HUDEP-2 (cell line): ENCODE measurements at regions not wholly inside any gene's neighbourhood (a gene's known extent, or its start where the extent isn't known, plus 50 kb on each side); places are given as distances from the start of the nearest gene placed in this dataset.
A peak's percentile ranks its signal among the peaks of the same experiment; 100 is the strongest.

ENCODE experiments used
- DNase-seq, 76 experiments: peaks; one replicate each; lab custom pipeline; 2025; ENCODE audit not compliant: unreplicated experiment in 76 of 76; lab: John Stamatoyannopoulos, UW

GRCh38 chr6:108734271-108734922 lies 113.8 kb upstream of the ARMC2 start:
- no peak for DNase-seq

DNA sequence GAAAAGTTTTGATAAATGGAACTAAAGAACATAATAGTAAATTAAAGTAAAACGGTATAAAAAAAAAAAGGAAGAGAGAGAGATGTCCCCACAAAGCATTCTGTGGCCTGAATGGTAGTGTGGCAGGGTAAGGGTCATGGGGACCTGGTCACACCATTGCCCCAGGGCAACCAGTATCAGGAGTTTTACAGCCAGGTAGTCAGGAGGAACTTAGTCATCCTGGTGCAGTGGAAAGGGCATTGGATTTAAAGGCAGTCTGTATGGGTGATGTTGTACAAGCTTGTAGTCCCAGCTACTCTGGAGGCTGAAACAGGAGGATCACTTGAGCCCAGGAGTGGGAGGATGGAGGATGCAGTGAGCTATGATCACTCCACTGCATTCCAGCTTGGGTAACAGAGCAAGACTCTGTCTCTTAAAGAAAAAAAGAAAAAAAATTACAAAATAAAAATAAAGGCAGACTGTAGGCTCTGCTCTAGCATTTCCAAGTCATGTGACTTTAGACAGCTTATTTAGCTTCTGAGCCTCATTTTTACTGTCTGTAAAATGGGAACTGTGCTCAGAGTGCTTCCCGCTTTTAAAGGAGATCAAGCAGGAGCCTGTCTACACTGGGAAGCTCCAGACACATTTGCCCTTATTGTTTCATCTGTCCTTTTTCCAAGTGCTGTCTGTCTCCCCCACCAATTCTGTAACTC lies 112.8 kb upstream of the ARMC2 start:
- DNase-seq: no peak

DNA sequence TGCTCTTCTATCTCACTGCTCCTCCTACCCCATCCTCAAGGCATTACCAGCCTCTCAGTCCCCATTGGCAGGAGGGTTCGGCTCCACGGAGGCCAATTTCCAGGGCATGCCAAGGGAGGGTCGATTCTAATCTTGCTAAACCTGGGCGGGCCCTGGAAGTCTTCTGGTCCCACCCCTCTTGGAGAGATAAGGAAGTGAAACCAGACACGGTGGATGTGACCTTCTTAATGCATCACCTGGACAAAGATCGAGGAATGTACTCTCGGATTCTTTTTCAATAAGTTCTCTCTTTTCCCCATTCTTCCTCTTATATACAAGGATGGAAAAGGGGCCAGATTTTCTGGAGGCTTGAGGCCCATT lies 112.2 kb upstream of the ARMC2 start:
- DNase-seq: peak in 11 of 76 experiments; percentile 4 to 37 (median 20)

DNA sequence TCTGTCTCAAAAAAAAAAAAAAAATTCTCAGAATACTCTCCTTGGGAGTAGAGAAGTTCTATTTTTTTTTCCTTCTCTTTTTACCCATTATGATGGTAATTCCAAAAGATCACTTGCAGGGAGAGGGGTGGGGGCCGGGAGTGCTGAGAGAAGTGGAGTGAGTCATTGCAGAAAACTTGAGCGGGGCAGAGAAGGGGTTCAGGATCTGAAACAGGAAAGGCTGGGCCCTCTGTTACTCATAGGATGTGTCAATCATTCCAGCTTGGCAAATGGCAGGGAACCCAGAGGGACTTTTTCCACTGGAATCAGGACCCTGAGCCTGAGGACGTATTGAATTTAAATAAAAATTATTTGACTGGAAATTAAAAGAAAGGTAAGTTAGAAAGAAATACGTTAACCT lies 111.4 kb upstream of the ARMC2 start:
- DNase-seq: no peak

DNA sequence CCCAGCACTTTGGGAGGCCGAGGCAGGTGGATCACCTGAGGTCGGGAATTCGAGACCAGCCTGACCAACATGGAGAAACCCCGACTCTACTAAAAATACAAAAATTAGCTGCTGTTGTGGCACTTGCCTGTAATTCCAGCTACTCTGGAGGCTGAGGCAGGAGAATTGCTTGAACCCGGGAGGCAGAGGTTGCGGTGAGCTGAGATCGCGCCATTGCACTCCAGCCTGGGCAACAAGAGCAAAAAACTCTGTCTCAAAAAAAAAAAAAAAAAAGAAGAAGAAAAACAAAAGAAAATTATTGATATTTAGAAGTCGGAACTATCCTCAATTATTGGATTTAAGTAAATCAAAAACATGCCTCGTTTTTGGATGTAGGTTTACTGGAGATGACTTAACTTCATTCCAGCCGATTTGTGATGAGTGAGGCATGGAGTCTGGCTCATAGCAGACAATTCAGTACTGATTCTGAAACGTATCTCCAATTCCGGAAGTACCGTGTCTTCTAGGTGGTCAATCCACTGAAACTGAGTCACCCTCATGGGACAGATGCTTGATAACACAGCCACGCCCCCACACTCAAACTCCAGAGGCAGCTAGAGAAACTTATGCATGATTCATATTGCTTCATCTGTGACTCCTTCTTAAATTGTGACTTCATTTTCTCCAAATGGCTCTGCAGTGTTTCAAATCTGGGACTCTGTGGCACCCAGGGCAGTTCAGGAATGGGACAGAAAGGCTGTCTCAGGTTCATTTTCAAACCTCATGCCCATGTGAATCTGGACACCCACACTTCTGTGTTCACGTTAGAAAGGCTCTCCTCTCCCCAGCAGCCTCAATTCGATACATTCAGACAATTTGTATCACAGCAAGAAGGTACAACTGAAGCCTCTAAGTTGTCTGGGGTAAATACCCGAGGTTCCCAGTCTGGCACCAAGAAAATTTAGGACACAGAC lies 110.4 kb upstream of the ARMC2 start:
- DNase-seq: peak in 54 of 76 experiments; percentile 12 to 85 (median 55)

DNA sequence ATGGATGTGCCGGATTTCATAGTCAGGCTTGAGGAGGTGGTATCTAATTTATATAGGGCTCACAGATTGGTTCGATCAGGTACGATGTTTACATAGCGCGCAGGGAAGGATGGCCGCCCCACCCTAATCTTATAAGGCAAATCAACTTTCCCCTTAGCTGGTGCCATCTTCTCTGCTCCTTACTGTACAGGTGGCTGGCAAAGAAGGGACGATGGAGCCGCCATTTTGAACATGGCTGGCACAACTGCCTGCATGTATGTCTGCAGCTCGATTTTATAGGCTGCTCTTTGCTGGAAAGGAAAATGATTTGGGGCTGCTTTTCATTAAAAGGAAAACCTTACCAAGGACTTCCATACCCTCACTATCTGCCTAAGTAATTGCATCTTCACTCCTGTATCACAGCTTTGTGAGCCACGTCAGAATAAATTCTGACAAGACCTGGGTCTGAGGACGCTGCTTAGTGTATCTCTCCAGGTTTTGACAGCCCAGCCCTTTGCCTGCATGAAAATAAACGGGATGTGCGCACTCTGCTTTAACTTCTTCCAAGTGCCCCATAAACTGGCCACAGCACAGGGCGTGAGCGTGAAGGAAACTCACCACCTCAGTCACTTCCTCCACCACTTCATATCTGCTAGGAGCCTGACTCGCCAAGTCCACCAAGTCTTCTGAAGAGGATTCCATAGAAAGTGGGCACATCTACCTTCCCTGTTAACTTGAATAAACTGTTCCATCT lies 109.4 kb upstream of the ARMC2 start:
- no peak for DNase-seq

DNA sequence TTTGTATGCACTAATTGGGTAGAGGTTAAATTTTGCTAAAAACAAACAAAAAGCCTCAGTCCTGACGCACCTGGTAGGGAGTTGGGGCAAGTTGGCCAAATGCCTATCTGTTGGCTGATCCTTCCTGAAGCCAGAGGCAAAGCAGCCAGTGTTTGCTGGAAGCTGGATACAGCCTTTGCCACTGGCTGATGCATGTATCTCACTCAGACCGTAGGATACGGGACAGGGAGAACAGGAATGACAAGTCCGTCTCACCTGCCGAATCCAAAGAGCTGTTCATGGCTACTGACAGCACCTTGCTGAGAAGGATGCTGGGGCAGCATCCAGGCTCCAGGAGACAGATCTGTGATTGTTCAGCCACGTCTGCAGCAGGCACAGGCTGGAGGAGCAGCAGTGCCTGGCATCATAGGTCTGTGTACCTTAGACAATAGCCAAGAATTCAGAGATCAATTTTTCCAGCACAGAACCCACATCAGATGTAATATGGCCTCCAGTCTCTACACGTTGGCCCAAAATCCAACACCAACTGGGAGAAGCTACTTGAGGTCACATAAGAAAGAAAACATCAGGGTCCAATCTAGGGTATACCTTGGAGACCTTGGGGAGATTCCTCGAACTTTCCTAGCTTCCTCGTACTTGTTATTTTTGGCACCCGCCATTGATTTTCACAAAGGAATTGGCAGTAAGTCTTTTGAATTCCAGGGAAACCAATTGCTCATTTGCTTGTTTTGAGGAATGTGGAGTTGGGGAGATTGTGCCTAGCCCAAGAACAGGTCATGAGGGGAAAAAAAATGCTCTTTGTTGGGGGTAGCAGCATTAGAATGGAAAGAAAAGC lies 108.5 kb upstream of the ARMC2 start:
- DNase-seq: no peak

DNA sequence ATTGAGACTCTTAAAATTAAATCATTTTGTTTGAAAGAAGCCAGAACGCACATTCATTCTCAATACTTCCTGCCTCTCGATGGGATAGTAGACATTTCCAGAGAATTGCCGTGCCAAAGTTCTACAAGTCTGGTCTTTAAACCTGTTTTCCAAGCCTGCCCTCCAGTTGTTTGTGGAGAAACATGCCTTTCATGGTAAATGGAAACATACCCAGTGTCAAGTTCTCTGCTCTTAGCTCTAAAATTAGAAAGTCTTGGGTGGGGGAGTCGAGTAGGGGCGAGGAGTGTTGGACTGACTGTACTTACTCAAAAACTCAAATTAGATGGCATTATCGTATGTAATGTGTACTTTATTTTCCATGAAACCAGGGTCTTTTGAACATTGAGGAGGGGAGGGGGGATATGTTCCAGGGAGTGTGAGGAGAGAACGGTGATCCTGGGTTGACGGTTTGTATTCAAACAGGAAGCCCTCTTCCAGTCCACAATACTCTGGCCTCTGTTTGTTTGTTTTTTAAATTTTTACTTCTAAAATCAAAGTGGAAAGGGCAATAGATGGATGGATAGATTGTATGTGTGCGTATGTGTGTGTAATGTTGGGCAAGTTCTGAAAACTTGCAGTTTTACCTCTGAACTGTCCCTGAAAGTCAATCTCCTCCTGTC lies 106.8 kb upstream of the ARMC2 start:
- no peak for DNase-seq

DNA sequence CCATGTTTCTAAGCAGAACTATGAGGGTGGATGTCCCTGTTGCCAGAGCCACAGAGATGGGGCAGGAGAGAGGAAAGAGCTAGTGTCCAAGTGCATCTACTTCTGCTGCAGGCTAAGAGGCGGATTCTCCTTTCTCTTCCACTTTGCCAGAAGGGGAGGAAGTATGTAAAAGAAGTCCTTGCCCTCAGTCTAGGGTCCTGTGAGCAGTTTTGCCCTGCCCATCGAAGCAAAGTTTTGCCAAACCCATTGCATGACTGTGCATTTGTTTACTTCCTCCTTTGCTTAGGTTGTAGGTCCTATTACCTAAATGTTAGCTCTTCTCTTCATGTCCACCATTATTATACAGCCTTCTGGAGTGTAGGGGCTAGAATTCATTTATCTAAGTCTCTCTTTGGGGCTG lies 106.2 kb upstream of the ARMC2 start:
- peak in 26 of 76 experiments; percentile 15 to 62 (median 32) for DNase-seq

- DNase-seq: no peak
Measured at GRCh38 chr6:108744244-108744972, 103.8 kb upstream of the ARMC2 start.

GRCh38 chr6:108744996-108745395 lies 103.2 kb upstream of the ARMC2 start:
- no peak for DNase-seq

DNA sequence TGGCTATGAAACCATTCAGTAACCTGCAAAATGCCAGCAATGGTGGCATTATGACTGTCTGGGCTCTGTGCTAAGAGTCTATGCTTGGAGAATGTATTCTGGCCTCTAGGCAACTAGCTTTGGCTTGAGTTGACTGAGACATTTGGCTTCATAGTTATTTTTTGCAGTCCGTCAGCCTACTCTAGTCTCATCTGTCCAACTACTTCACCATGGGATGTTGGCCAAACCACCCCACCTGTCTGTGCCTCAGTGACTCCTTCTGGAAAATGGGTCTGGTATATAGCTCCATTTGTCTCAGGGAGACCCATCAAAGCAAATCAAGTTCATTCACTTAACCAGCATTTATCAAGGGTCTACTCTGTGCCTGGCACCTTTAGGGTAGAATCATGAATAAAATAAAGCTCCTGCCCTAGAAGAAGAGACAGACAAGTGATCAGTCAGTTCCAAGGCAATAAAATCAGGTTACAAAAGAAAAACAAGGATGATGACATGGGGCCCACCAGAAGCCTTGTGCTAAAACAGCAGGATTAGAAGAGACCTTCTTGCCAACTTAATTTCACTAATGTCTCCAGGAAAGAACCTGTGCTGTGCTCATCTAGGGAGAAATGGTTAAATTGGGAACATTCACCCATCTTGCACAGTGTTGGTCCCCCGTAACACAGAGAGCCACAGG lies 102.4 kb upstream of the ARMC2 start:
- DNase-seq: no peak

GRCh38 chr6:108746366-108746765 lies 101.9 kb upstream of the ARMC2 start:
- DNase-seq: no peak

- DNase-seq: no peak
Measured at GRCh38 chr6:108746836-108747575, 101.2 kb upstream of the ARMC2 start.

DNA sequence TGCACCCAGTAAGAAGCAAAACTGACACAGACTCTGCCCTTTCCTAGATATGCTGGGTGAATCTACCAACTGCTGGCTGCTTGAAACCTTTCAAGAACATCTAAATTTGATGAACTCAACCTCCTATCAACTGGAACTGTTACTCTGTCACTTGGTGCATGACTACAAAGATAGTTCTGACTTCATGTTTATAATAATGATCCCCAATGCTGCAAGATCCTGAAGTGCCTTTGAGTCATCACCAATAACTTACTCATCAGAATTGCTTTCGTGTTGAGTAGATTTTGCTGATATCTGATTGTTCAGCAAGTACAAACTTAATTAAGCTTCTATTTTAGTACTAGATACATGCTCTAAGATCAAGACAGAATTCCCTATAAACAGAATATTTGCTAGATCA lies 100.2 kb upstream of the ARMC2 start:
- no peak for DNase-seq

- DNase-seq: no peak
Measured at GRCh38 chr6:108748959-108749358, 99.3 kb upstream of the ARMC2 start.

- DNase-seq: no peak
Measured at GRCh38 chr6:108750801-108751200, 97.4 kb upstream of the ARMC2 start.

DNA sequence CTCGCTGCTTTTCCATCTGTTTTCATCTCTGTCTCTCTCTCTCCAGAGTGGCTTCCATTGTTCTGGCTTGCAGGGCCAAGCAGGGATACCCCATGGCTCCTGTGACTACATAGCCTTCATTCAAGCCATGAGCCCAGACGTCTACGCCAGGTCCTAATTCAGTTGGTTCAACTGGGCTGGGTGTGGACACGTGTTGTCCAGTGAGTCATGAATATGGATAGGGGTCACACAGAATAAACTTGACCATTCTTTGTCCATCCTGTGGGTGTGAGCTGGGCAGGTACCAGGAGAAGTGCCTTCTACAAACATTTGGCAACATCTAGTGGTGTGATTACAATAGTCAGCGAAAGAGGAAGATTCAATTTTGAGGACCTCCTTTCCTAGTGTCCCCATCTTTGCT lies 96.9 kb upstream of the ARMC2 start:
- no peak for DNase-seq
